ENCODE measurements at regions not wholly inside any gene's neighbourhood (a gene's known extent, or its start where the extent isn't known, plus 50 kb on each side); places are given as distances from the start of the nearest gene placed in this dataset.

- H2AK5ac ChIP-seq (ENCODE audit: low read length), result no peak overlapping the region
- no peak overlapping the region for H3K9ac ChIP-seq (ENCODE audit: low read length)
- H3K79me2 ChIP-seq (ENCODE audit: control insufficient read depth, insufficient read depth, low read length), result no peaks in the 10 kb centered on the region
- no peak overlapping the region for H3K4me2 ChIP-seq (ENCODE audit: low read length)
- H3K56ac ChIP-seq (ENCODE audit: low read length), result no peak overlapping the region
- no peaks in the 10 kb centered on the region for H3K36me3 ChIP-seq (ENCODE audit: control insufficient read depth, insufficient read depth, low read length)
- H3K4me1 ChIP-seq (ENCODE audit: control insufficient read depth, low read depth, low read length), result no peaks in the 10 kb centered on the region
- DNase-seq, result no peak
- no peak overlapping the region for H3K23ac ChIP-seq (ENCODE audit: low read length)
- H2BK15ac ChIP-seq (replicated peaks; ENCODE audit: low read depth), result no peak overlapping the region
- no CpG with 5 or more reads among the region's 12 CpGs for WGBS (ENCODE audit: extremely low coverage, insufficient coverage, low lambda C conversion rate)
- H2BK120ac ChIP-seq (ENCODE audit: low read depth, low read length), result no peak overlapping the region
- H3K18ac ChIP-seq (ENCODE audit: low read length), result no peak overlapping the region
- no peak overlapping the region for H2BK5ac ChIP-seq (ENCODE audit: low read length)
- no peak overlapping the region for H4K8ac ChIP-seq (ENCODE audit: low read depth, low read length)
- no peak overlapping the region for H3K27ac ChIP-seq (ENCODE audit: low read depth, low read length)
- H3K27me3 ChIP-seq (ENCODE audit: insufficient read depth, low read length, poor library complexity), result no peaks in the 10 kb centered on the region
- H3K4ac ChIP-seq (ENCODE audit: low read depth, low read length), result no peak overlapping the region
- no peak overlapping the region for H4K5ac ChIP-seq (ENCODE audit: low read length)
- H3K79me1 ChIP-seq (ENCODE audit: low read length), result no peaks in the 10 kb centered on the region
- H3K4me3 ChIP-seq (ENCODE audit: low read length), result no peak overlapping the region
These were observed 69.7 kb upstream of the SEPTIN5 start for GRCh38 chr22:19644314-19645223.

- H3K4me2 ChIP-seq (ENCODE audit: low read length), result no peak overlapping the region
- H3K79me2 ChIP-seq (ENCODE audit: control insufficient read depth, insufficient read depth, low read length), result no peaks in the 10 kb centered on the region
These were observed 68.9 kb upstream of the SEPTIN5 start for GRCh38 chr22:19645391-19645790.

GRCh38 chr22:19645905-19646304 is 68.4 kb upstream of the SEPTIN5 start:
- Histone ChIP-seq H3K27me3 (ENCODE audit: insufficient read depth, low read length, poor library complexity) (no peaks in the 10 kb centered on the region), H3K56ac (ENCODE audit: low read length) (no peak overlapping the region), H2AK5ac (ENCODE audit: low read length) (no peak overlapping the region), H3K4me1 (ENCODE audit: control insufficient read depth, low read depth, low read length) (no peaks in the 10 kb centered on the region), H3K4me2 (ENCODE audit: low read length) (no peak overlapping the region), H3K4ac (ENCODE audit: low read depth, low read length) (no peak overlapping the region), H3K79me2 (ENCODE audit: control insufficient read depth, insufficient read depth, low read length) (no peaks in the 10 kb centered on the region), H3K36me3 (ENCODE audit: control insufficient read depth, insufficient read depth, low read length) (no peaks in the 10 kb centered on the region), H2BK15ac (replicated peaks; ENCODE audit: low read depth) (no peak overlapping the region), H3K18ac (ENCODE audit: low read length) (no peak overlapping the region), H3K9ac (ENCODE audit: low read length) (no peak overlapping the region), H3K23ac (ENCODE audit: low read length) (no peak overlapping the region), H3K4me3 (ENCODE audit: low read length) (no peak overlapping the region), H4K5ac (ENCODE audit: low read length) (no peak overlapping the region), H2BK5ac (ENCODE audit: low read length) (no peak overlapping the region), H3K79me1 (ENCODE audit: low read length) (no peaks in the 10 kb centered on the region), H3K27ac (ENCODE audit: low read depth, low read length) (no peak overlapping the region), H2BK120ac (ENCODE audit: low read depth, low read length) (no peak overlapping the region), H4K8ac (ENCODE audit: low read depth, low read length) (no peak overlapping the region)
- WGBS (ENCODE audit: extremely low coverage, insufficient coverage, low lambda C conversion rate), result no CpG with 5 or more reads among the region's 7 CpGs
- no peak for DNase-seq

More at GRCh38 chr22:19645391-19645790, 68.9 kb upstream of the SEPTIN5 start:
- Histone ChIP-seq H4K5ac (ENCODE audit: low read length) (no peak overlapping the region), H3K27me3 (ENCODE audit: insufficient read depth, low read length, poor library complexity) (no peaks in the 10 kb centered on the region), H3K56ac (ENCODE audit: low read length) (no peak overlapping the region), H3K4ac (ENCODE audit: low read depth, low read length) (no peak overlapping the region), H3K9ac (ENCODE audit: low read length) (no peak overlapping the region), H3K27ac (ENCODE audit: low read depth, low read length) (no peak overlapping the region), H2BK5ac (ENCODE audit: low read length) (no peak overlapping the region), H2AK5ac (ENCODE audit: low read length) (no peak overlapping the region), H4K8ac (ENCODE audit: low read depth, low read length) (no peak overlapping the region), H3K36me3 (ENCODE audit: control insufficient read depth, insufficient read depth, low read length) (no peaks in the 10 kb centered on the region), H2BK15ac (replicated peaks; ENCODE audit: low read depth) (no peak overlapping the region), H3K4me1 (ENCODE audit: control insufficient read depth, low read depth, low read length) (no peaks in the 10 kb centered on the region), H3K4me3 (ENCODE audit: low read length) (no peak overlapping the region), H3K23ac (ENCODE audit: low read length) (no peak overlapping the region), H2BK120ac (ENCODE audit: low read depth, low read length) (no peak overlapping the region), H3K18ac (ENCODE audit: low read length) (no peak overlapping the region), H3K79me1 (ENCODE audit: low read length) (no peaks in the 10 kb centered on the region)
- no peak for DNase-seq
- no CpG with 5 or more reads among the region's 6 CpGs for WGBS (ENCODE audit: extremely low coverage, insufficient coverage, low lambda C conversion rate)

GRCh38 chr22:19646383-19646782 is 67.9 kb upstream of the SEPTIN5 start:
- no peak overlapping the region for H3K4me2 ChIP-seq (ENCODE audit: low read length)
- no peak overlapping the region for H3K27ac ChIP-seq (ENCODE audit: low read depth, low read length)
- no peak overlapping the region for H3K56ac ChIP-seq (ENCODE audit: low read length)
- WGBS (ENCODE audit: extremely low coverage, insufficient coverage, low lambda C conversion rate), result no CpG with 5 or more reads among the region's 3 CpGs
- no peaks in the 10 kb centered on the region for H3K79me2 ChIP-seq (ENCODE audit: control insufficient read depth, insufficient read depth, low read length)
- no peak overlapping the region for H3K9ac ChIP-seq (ENCODE audit: low read length)
- no peaks in the 10 kb centered on the region for H3K4me1 ChIP-seq (ENCODE audit: control insufficient read depth, low read depth, low read length)
- no peak overlapping the region for H4K5ac ChIP-seq (ENCODE audit: low read length)
- no peaks in the 10 kb centered on the region for H3K27me3 ChIP-seq (ENCODE audit: insufficient read depth, low read length, poor library complexity)
- no peaks in the 10 kb centered on the region for H3K36me3 ChIP-seq (ENCODE audit: control insufficient read depth, insufficient read depth, low read length)
- no peak overlapping the region for H2BK5ac ChIP-seq (ENCODE audit: low read length)
- H3K23ac ChIP-seq (ENCODE audit: low read length), result no peak overlapping the region
- DNase-seq, result no peak
- no peaks in the 10 kb centered on the region for H3K79me1 ChIP-seq (ENCODE audit: low read length)
- no peak overlapping the region for H3K4me3 ChIP-seq (ENCODE audit: low read length)
- H2BK120ac ChIP-seq (ENCODE audit: low read depth, low read length), result no peak overlapping the region
- no peak overlapping the region for H3K18ac ChIP-seq (ENCODE audit: low read length)
- H3K4ac ChIP-seq (ENCODE audit: low read depth, low read length), result no peak overlapping the region
- H4K8ac ChIP-seq (ENCODE audit: low read depth, low read length), result no peak overlapping the region
- H2AK5ac ChIP-seq (ENCODE audit: low read length), result no peak overlapping the region
- H2BK15ac ChIP-seq (replicated peaks; ENCODE audit: low read depth), result no peak overlapping the region

GRCh38 chr22:19648419-19648929 is 65.8 kb upstream of the SEPTIN5 start:
- Histone ChIP-seq H2BK120ac (ENCODE audit: low read depth, low read length) (no peak overlapping the region), H2AK5ac (ENCODE audit: low read length) (no peak overlapping the region), H2BK15ac (replicated peaks; ENCODE audit: low read depth) (no peak overlapping the region), H3K9ac (ENCODE audit: low read length) (no peak overlapping the region), H3K4me3 (ENCODE audit: low read length) (no peak overlapping the region), H2BK5ac (ENCODE audit: low read length) (no peak overlapping the region), H3K36me3 (ENCODE audit: control insufficient read depth, insufficient read depth, low read length) (no peaks in the 10 kb centered on the region), H4K8ac (ENCODE audit: low read depth, low read length) (no peak overlapping the region), H3K4me1 (ENCODE audit: control insufficient read depth, low read depth, low read length) (no peaks in the 10 kb centered on the region), H3K79me1 (ENCODE audit: low read length) (no peaks in the 10 kb centered on the region), H4K5ac (ENCODE audit: low read length) (no peak overlapping the region), H3K79me2 (ENCODE audit: control insufficient read depth, insufficient read depth, low read length) (no peaks in the 10 kb centered on the region), H3K56ac (ENCODE audit: low read length) (no peak overlapping the region), H3K18ac (ENCODE audit: low read length) (no peak overlapping the region), H3K23ac (ENCODE audit: low read length) (no peak overlapping the region), H3K27ac (ENCODE audit: low read depth, low read length) (no peak overlapping the region), H3K4me2 (ENCODE audit: low read length) (no peak overlapping the region), H3K27me3 (ENCODE audit: insufficient read depth, low read length, poor library complexity) (no peaks in the 10 kb centered on the region), H3K4ac (ENCODE audit: low read depth, low read length) (no peak overlapping the region)
- WGBS (ENCODE audit: extremely low coverage, insufficient coverage, low lambda C conversion rate), result no CpG with 5 or more reads among the region's 3 CpGs
- peak; percentile 43 for DNase-seq

Data from mesendoderm (in vitro differentiated cells).